ENCODE measurements at regions not wholly inside any gene's neighbourhood (a gene's known extent, or its start where the extent isn't known, plus 50 kb on each side); places are given as distances from the start of the nearest gene placed in this dataset.
"Not testable (repeated sequence)": the region's sequence is repeated elsewhere in the genome, so short reads cannot be mapped to it uniquely, and the experiment has no call there.

GRCh38 chr5:163961230-163961629, 455.8 kb downstream of the MAT2B start:
- not testable (repeated sequence) for DNase-seq

GRCh38 chr5:163963881-163964280, 458.5 kb downstream of the MAT2B start:
- DNase-seq = no peak

- no peak for DNase-seq
Observed at GRCh38 chr5:163964671-163965070, 459.3 kb downstream of the MAT2B start.

GRCh38 chr5:163967268-163967667, 461.8 kb downstream of the MAT2B start:
- DNase-seq = no peak

- DNase-seq = no peak
Observed at GRCh38 chr5:163968651-163969050, 463.2 kb downstream of the MAT2B start.

GRCh38 chr5:163976696-163977095, 471.3 kb downstream of the MAT2B start:
- no peak for DNase-seq

- no peak for DNase-seq
Observed at GRCh38 chr5:163978897-163979296, 473.5 kb downstream of the MAT2B start.

GRCh38 chr5:163988566-163988965, 483.1 kb downstream of the MAT2B start:
- DNase-seq = no peak

GRCh38 chr5:163993126-163993525, 487.7 kb downstream of the MAT2B start:
- no peak for DNase-seq

GRCh38 chr5:163995206-163995605, 489.8 kb downstream of the MAT2B start:
- no peak for DNase-seq

- DNase-seq = no peak
Observed at GRCh38 chr5:163997965-163998364, 492.5 kb downstream of the MAT2B start.

GRCh38 chr5:164000241-164000640, 494.8 kb downstream of the MAT2B start:
- no peak for DNase-seq

GRCh38 chr5:164000819-164001218, 495.4 kb downstream of the MAT2B start:
- no peak for DNase-seq

- no peak for DNase-seq
Observed at GRCh38 chr5:164002214-164002613, 496.8 kb downstream of the MAT2B start.

- no peak for DNase-seq
Observed at GRCh38 chr5:164002628-164003027, 497.2 kb downstream of the MAT2B start.

- no peak for DNase-seq
Observed at GRCh38 chr5:164005071-164005470, 499.7 kb downstream of the MAT2B start.

GRCh38 chr5:164007064-164007463, 501.6 kb downstream of the MAT2B start:
- DNase-seq = no peak

GRCh38 chr5:164009621-164010020, 504.2 kb downstream of the MAT2B start:
- no peak for DNase-seq

GRCh38 chr5:164010900-164011299, 505.5 kb downstream of the MAT2B start:
- DNase-seq = no peak

- no peak for DNase-seq
Observed at GRCh38 chr5:164012371-164012770, 507.0 kb downstream of the MAT2B start.

- DNase-seq = no peak
Observed at GRCh38 chr5:164013077-164013670, 507.8 kb downstream of the MAT2B start.

GRCh38 chr5:164020116-164020515, 514.7 kb downstream of the MAT2B start:
- DNase-seq = no peak

GRCh38 chr5:164027738-164028137, 522.3 kb downstream of the MAT2B start:
- no peak for DNase-seq

- no peak for DNase-seq
Observed at GRCh38 chr5:164038128-164038783, 532.8 kb downstream of the MAT2B start.

- DNase-seq = no peak
Observed at GRCh38 chr5:164041105-164041504, 535.7 kb downstream of the MAT2B start.
